Erythroblast (primary cell): ENCODE measurements at regions not wholly inside any gene's neighbourhood (a gene's known extent, or its start where the extent isn't known, plus 50 kb on each side); places are given as distances from the start of the nearest gene placed in this dataset.

ENCODE experiments used
- DNase-seq, 2 experiments: peaks; one replicate each; lab custom pipeline; 2025; lab: John Stamatoyannopoulos, UW
- GATA1 ChIP-seq: IDR thresholded peaks from 2 replicates; pipeline ENCODE4 v1.6.1; 2011; ENCODE audit warnings: low read depth, mild to moderate bottlenecking, control low read depth, low read length, moderate library complexity
- POLR2A ChIP-seq: IDR thresholded peaks from 2 replicates; pipeline ENCODE4 v1.6.1; 2011; ENCODE audit warnings: mild to moderate bottlenecking, low read length

- DNase-seq, result no peak
- TF ChIP-seq POLR2A (no peak), GATA1 (no peak)
Observed at GRCh38 chr3:7927864-7928263, 573.8 kb upstream of the LMCD1 start.

- TF ChIP-seq POLR2A (no peak), GATA1 (no peak)
- no peak for DNase-seq
Observed at GRCh38 chr3:7929319-7929889, 572.2 kb upstream of the LMCD1 start.

- DNase-seq, result no peak
- no peak for TF ChIP-seq GATA1
- TF ChIP-seq POLR2A, result no peak
Observed at GRCh38 chr3:7934362-7934761, 567.3 kb upstream of the LMCD1 start.

DNA sequence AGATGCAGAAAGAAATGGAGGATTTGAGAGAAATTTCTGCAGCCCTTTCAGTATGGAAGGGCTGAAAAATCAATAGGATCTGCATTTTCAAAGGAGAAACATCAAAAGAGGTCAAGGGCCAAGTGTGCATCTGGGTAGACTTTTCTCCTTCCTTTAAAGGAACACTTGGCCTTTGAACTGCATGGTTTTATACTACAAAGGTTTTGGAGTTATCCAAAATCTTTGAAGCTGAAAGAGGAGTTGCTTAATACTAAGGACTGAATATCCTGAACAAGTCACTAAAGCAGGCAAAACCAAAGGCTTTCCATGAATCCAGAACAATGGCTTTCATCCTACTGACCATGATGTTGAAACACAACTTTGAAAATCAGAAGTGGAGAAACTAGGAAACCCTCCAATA is 553.7 kb upstream of the LMCD1 start:
- DNase-seq, result no peak
- no peak for TF ChIP-seq GATA1
- no peak for TF ChIP-seq POLR2A

- no peak for TF ChIP-seq GATA1
- TF ChIP-seq POLR2A, result no peak
Observed at GRCh38 chr3:7950890-7951289, 550.7 kb upstream of the LMCD1 start.

DNA sequence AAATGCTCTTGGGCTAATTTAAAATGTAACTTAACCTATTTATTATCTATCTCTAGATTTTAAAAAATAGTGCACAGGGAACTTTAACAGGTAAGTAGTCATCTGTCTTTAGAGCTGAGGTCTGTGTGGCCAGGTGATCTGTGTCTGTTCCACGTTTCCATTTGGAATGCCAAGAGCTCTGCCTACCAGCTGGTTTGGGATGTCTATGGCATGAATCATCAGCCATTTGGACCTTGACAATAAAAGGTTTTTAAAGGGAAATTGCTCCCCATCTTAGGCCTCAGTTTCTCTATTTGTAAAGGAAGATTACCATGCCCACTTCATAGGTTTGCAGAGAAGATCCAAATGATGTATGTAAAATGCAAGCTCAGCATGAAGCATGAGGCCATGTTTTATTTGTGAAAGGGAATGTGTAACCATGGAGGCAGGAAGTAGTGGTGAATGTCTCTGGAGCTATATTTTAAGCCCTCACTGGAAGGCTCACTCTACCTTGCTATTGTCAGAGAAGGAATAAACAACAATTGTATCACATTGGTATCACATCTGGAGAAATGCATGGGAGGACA is 548.1 kb upstream of the LMCD1 start:
- DNase-seq, result no peak
- no peak for TF ChIP-seq GATA1
- TF ChIP-seq POLR2A, result no peak

More at GRCh38 chr3:7950890-7951289, 550.7 kb upstream of the LMCD1 start:
- DNase-seq, result no peak

GRCh38 chr3:7957024-7957423 is 544.6 kb upstream of the LMCD1 start:
- TF ChIP-seq POLR2A (no peak), GATA1 (no peak)
- no peak for DNase-seq

DNA sequence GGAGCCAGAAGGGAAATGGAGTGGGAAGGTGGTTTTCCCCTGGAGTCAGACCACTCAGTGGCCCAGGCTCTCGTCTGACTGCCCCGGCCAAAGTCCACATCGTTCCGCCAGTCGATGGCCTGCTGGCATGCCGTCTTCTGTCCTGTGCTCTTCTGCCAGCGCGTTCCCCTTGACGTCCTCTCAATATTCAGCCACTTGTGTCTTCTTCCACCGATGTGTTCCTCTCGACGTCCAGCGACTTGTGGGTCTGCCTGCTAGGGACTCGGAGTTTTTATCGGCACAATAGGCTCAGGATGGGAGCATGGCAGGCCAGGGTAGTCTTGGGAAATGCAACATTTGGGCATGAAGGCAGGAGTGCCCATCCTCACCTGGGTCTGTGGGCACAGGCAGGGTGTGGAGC is 542.5 kb upstream of the LMCD1 start:
- no peak for DNase-seq
- TF ChIP-seq POLR2A, result no peak
- no peak for TF ChIP-seq GATA1

DNA sequence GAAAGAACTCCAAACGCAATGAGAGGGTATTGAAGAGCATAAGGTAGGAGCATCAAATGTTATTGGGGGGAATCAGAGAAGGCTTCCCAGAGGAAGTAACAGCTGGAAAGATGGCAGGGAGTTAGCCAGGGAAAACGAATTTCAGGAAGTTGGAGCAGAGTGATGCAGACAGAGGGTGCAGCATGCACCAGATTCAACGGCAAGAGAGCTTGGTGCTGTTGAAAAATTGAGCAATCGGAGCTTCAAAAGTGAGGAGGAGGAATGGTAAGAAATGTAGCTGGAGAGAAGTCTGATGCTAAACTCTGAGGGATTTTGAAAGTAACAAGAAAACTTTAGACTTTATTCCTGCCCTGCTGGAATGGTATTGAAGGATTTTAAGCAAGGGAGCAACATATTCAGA is 541.0 kb upstream of the LMCD1 start:
- TF ChIP-seq GATA1, result no peak
- TF ChIP-seq POLR2A, result no peak
- no peak for DNase-seq

- no peak for TF ChIP-seq GATA1
- no peak for TF ChIP-seq POLR2A
- DNase-seq, result no peak
Observed at GRCh38 chr3:7962301-7962700, 539.3 kb upstream of the LMCD1 start.

DNA sequence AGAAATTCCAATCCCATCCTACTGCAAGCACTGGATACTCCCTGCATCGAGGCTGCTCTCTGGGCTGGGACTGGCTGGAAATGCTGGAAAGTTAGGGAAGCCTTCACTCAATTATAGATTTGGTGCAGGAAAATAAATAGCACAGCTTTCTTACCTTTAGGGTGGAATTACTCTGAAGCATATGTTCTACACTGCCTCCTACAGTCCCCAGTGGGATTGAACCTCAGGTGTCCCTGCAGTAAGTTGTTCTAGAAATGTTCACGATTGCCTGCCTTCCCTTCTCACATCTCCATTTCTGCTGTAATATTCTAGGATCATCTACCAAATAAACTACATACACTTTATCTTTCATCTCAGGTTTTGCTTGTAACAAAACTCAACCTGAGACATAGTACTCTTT is 536.7 kb upstream of the LMCD1 start:
- DNase-seq, result no peak
- TF ChIP-seq GATA1 (no peak), POLR2A (no peak)

- TF ChIP-seq POLR2A (no peak), GATA1 (no peak)
- no peak for DNase-seq
Observed at GRCh38 chr3:7973006-7973405, 528.6 kb upstream of the LMCD1 start.

- DNase-seq, result no peak
- TF ChIP-seq POLR2A (no peak), GATA1 (no peak)
Observed at GRCh38 chr3:7977245-7978086, 524.2 kb upstream of the LMCD1 start.

GRCh38 chr3:7978087-7978422 is 523.6 kb upstream of the LMCD1 start:
- DNase-seq, result no peak
- TF ChIP-seq POLR2A, result no peak
